ENCODE measurements at regions not wholly inside any gene's neighbourhood (a gene's known extent, or its start where the extent isn't known, plus 50 kb on each side); places are given as distances from the start of the nearest gene placed in this dataset.

GRCh38 chr3:30505866-30506520 lies 100.4 kb upstream of the TGFBR2 start:
- no peak for DNase-seq

GRCh38 chr3:30508339-30508738 lies 98.1 kb upstream of the TGFBR2 start:
- no peak for DNase-seq

GRCh38 chr3:30510596-30510995 lies 95.8 kb upstream of the TGFBR2 start:
- DNase-seq = no peak

- no peak for DNase-seq
These were observed 94.7 kb upstream of the TGFBR2 start for GRCh38 chr3:30511524-30512251.

- DNase-seq = no peak
These were observed 93.8 kb upstream of the TGFBR2 start for GRCh38 chr3:30512576-30512975.

- no peak for DNase-seq
These were observed 92.8 kb upstream of the TGFBR2 start for GRCh38 chr3:30513374-30514152.

- no peak for DNase-seq
These were observed 90.2 kb upstream of the TGFBR2 start for GRCh38 chr3:30516238-30516637.

- no peak for DNase-seq
These were observed 88.1 kb upstream of the TGFBR2 start for GRCh38 chr3:30518181-30518864.

GRCh38 chr3:30518872-30519271 lies 87.5 kb upstream of the TGFBR2 start:
- DNase-seq = no peak

GRCh38 chr3:30520699-30521098 lies 85.7 kb upstream of the TGFBR2 start:
- no peak for DNase-seq

GRCh38 chr3:30521156-30521715 lies 85.2 kb upstream of the TGFBR2 start:
- DNase-seq = no peak

GRCh38 chr3:30522476-30522875 lies 83.9 kb upstream of the TGFBR2 start:
- no peak for DNase-seq

- DNase-seq = no peak
These were observed 83.0 kb upstream of the TGFBR2 start for GRCh38 chr3:30523366-30523765.

- no peak for DNase-seq
These were observed 81.9 kb upstream of the TGFBR2 start for GRCh38 chr3:30524357-30525040.

- no peak for DNase-seq
These were observed 80.4 kb upstream of the TGFBR2 start for GRCh38 chr3:30526031-30526430.

- DNase-seq = no peak
These were observed 79.2 kb upstream of the TGFBR2 start for GRCh38 chr3:30527186-30527585.

GRCh38 chr3:30527720-30528119 lies 78.7 kb upstream of the TGFBR2 start:
- no peak for DNase-seq

- no peak for DNase-seq
These were observed 76.3 kb upstream of the TGFBR2 start for GRCh38 chr3:30530084-30530483.

GRCh38 chr3:30531017-30531570 lies 75.3 kb upstream of the TGFBR2 start:
- DNase-seq = no peak

- DNase-seq = no peak
These were observed 70.9 kb upstream of the TGFBR2 start for GRCh38 chr3:30535525-30535924.

GRCh38 chr3:30538791-30539190 lies 67.6 kb upstream of the TGFBR2 start:
- DNase-seq = no peak

GRCh38 chr3:30539206-30539605 lies 67.2 kb upstream of the TGFBR2 start:
- no peak for DNase-seq
